HG03432 (cell line): ENCODE measurements at regions not wholly inside any gene's neighbourhood (a gene's known extent, or its start where the extent isn't known, plus 50 kb on each side); places are given as distances from the start of the nearest gene placed in this dataset.
"Not testable (repeated sequence)": the region's sequence is repeated elsewhere in the genome, so short reads cannot be mapped to it uniquely, and the experiment has no call there.

Source experiments
- ATAC-seq: cut with Tn5 transposase; IDR thresholded peaks from one replicate; pipeline ENCODE4 v1.9.1; 2021; ENCODE audit warnings: mild to moderate bottlenecking, moderate library complexity; ENCODE audit not compliant: unreplicated experiment

DNA sequence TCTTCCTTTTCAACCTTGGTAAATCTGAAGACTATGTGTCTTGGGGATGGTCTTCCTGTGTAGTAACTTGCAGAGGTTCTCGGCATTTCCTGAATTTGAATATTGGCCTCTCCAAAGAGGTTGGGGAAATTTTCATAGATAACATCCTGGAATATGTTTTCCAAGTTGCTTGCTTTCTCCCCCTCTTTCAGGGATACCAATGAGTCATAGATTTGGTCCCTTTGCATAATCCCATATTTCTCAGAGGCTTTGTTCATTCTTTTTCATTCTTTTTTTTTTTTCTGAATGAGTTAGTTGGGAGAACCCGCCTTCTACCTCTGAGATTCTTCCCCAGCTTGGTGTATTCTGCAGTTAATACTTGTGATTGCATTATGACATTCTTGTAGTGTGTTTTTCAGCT is 549.2 kb upstream of the AMOT start:
- no peak for ATAC-seq

DNA sequence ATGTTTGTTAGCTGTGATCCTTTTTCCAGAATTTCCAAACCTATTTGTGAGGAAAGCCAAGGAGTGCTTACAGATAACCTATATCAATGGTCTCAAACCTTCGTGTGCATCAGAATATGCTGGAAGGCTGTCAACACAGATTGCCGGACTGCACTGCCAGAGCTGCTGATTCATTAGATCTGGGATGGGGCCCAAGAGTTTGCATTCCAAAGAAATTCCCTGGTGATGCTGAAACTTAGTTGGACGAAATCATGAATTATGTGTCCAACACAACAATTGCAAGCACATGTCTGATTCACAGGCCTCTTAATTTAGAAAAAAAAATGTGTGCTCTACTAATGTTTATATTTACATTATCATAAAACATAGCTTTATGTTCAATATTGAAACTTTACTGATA is 544.0 kb upstream of the AMOT start:
- no peak for ATAC-seq

DNA sequence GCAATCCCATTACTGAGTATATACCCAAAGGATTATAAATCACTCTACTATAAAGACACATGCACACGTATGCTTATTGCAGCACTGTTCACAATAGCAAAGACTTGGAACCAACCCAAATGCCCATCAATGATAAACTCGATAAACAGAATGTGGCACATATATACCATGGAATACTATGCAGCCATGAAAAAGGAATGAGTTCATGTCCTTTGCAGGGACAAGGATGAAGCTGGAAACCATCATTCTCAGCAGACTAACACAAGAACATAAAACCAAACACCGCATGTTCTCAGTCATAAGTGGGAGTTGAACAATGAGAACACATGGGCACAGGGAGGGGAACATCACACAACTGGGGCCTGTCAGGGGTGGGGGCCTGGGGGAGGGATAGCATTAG is 532.8 kb upstream of the AMOT start:
- ATAC-seq: not testable (repeated sequence)

DNA sequence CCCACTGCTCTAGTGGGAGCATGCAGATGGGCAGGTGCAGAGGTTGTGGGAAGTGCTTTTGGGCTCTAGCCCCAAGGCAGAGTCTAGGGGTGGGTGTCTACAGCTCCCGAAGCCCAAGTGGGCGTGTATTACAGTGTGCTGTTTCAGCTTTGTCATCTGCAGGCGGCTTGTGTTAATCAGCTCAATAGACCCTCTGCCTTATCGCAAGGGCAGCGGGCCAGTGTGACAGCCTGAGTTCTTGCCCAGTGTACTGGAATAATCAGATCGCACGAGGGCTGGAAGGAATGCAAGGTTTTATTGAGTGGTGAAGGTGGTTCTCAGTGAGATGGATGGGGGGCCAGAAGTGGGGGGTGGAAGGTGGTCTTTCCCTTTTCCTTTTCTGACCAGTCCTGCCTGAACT is 529.4 kb upstream of the AMOT start:
- ATAC-seq: no peak

DNA sequence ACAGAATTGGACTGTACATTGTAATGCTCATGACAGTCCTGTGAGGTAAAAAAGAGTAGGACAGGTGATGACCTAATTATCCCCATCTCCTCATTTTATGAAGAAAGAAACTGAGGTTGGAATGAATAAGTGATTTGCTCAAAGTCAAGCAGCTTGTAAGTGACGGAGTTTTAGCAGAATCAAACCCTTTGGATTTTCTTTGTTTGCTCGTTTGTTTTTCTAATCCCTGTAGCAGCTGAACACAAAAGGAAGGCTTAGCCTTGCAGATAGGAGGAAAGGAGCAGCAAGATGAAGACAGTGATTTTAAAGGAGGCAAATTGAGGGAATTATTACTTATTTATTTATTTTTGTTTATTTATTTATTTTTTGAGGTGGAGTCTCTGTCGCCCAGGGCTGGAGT is 528.4 kb upstream of the AMOT start:
- ATAC-seq: no peak

DNA sequence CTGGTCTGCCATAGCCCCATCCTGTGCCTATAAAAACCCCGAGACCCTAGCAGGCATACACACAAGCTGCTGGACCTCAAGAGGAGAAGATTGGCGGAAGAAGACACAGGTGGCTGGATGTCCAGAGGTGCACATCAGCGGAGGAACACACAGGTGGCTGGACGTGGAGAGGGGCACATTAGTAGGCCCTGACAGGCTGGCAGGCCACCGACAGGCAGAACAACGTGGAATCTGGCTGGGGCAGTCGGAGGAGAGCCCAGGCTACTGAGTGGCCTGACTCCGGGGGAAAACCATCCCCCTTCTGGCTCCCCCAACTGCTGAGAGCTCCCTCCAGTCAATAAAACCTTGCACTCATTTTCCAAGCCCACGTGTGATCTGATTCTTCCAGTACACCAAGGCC is 512.5 kb upstream of the AMOT start:
- ATAC-seq: no peak

DNA sequence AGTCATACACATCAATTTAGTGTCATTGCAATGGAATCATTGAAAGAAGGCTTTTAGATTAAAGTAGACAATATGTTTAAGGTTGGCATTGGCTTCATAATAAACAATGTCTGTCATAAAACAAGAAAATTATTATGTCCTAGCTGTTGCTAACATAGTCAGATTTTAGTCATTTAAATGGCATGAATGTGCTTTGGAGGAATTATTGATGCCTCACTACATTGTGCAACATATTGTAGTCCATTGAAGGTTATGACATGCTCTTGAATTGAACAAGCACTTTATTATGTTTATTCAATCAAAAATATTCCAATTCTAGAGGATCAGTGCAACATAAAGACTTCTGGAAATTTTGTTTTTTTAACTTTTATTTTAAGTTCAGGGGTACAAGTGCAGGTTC is 489.8 kb upstream of the AMOT start:
- ATAC-seq: no peak

DNA sequence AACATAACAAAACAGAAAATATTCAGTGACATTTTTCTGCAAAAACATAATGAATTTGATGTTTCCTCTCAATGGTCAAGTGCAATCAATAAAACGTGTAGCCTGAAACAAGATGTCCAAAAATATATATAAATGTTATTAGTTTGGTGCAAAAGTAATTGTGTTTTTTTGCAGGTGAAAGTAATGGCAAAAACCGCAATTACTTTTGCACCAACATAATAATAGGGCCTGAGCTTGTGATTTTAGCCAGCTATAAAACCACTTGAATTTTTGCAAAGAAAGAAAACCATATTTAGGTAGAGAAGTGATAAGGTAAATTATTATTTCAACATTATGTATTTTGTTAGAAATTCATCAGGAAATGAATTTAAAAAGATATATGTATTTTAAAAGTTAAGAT is 475.3 kb upstream of the AMOT start:
- ATAC-seq: no peak

DNA sequence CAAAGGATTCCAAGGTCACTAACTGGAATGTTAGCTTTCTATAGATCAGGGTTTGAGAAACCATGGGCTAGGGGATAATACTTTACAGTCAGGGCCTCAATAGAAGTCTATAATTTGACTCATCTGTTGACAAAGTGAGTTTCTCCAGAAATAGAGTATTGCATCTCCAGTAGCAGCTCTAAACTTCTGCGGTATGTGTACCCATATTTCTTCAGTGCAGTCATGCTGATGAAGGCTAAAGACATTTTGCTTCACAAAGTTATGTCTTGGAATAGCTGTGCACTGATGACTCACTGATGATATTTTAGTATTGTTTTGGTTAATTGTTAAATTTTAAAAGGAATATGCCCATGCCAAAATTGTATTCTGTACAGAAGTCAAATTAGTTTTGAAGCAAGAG is 464.9 kb upstream of the AMOT start:
- no peak for ATAC-seq

DNA sequence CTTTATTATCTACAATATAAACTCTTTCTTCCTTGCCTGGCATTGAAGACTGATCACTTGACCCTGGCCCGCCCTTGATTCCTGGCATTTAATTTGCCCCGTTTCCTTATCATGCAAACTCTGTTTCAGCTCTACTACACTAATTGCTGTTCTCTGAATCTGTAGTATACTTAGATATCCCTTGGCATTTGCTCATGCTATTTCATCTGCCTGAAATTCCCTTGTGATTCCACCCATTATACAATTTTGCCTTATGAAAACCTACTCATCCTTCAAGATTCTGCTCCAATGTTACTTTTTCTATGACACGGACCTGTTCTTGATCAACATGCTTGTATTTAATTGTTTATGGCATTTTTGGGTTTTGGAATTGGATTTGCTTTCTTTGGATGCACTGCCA is 459.9 kb upstream of the AMOT start:
- no peak for ATAC-seq

DNA sequence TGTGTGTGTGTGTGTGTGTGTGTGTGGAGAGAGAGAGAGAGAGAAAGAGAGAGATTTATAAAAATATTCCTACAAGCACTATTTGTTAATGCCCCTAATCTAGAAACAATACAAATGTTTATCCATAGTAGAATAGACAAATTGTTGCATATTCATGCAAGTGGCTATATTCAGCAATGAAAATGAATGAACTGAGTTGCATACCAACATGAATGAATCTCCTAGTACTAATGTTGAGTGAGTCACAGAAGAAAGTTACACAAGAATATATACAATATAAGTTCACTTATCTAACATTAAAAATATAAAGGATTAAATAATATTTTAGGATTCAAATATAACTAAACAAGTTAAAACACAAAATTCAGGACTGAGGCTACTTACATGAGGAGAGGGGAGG is 456.8 kb upstream of the AMOT start:
- ATAC-seq: no peak

DNA sequence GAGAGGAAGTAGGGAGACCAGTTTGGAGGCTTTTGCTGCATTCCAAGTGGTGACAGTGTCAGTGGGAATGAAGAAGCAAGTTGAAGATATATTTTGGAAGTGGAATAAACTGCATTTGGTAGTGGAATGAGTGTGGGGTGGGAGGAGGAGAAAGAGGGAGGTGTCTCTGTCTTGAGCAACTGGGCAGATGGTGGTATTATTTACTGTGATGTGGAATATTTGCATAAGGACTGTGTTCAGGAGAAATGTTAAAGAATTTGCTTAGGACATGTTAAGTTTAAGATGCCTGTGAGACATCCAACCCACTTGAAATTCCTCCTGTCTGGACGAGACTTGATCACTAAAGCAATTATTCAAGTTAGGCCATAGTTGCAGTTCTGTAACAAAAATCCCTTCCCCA is 448.9 kb upstream of the AMOT start:
- ATAC-seq: no peak

DNA sequence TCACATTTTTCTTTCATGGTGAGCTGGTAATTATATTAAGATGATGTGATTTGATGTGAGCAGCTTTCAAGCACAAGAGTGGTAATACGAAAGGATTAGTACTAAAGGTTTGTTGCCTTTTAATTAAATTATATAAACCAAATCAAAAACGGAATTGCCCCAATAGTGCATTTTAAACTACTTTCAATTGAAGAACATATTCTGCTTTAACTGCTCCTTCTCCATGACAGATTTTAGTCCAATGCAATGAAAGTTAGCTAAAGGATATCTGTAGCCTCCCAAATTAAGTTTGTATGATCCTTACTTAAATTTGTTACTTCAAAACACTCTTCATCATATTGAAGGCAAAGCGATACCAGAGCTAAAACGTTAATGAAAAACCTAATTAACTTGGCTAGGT is 447.1 kb upstream of the AMOT start:
- no peak for ATAC-seq

DNA sequence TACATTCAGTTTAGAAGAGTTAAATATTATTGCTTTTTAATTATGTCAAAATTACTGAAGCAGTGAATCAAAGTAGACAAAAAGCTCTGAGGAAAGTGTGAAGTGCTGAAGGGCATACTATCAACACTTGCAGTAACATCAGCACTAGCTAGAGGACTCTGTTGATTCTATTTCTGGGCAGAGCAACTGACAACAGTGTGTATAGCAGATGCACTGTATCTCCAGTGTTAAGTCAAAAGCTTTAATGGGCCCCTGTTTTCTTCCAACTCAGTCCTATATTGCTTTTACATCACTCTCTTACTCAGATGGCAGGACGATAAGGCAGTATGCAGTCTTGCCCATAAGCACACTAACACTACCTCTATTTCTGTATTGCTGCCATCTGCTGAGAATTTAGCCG is 435.2 kb upstream of the AMOT start:
- ATAC-seq: no peak

DNA sequence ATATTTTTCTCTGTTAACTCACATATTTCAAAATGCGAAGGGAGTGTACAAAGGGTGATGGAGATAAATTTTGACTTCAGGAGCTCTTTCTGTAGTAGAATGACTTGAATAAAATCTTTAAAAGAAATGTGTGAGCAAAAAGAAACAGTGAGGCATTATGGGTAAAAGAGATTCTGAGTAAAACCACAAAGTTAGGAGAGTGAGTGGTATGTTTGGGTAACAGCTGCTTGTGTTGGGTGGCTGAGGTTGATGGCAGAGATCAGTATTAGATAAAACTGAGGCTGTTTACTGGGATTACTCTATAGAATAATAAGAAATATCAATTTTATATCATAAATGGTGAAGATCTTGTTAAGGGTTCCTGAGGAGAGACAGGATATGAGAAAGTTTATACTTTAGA is 434.2 kb upstream of the AMOT start:
- no peak for ATAC-seq

DNA sequence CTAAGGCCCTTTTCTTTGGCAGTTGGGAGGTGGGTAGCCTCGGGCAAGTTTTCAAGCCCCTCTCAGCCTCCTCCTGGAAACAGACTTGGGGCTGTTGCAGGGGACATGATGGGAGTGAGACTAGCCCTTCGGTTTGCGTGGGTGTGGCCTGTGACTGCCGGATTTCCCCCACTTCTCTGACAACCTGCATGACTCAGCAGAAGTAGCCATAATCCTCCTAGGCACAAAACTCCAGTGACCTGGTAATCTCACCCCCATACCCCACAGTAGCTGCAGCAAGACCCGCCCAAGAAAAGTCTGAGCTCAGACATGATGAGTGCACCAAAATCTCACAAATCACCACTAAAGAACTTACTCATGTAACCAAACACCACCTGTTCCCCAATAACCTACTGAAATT is 433.7 kb upstream of the AMOT start:
- ATAC-seq: no peak

DNA sequence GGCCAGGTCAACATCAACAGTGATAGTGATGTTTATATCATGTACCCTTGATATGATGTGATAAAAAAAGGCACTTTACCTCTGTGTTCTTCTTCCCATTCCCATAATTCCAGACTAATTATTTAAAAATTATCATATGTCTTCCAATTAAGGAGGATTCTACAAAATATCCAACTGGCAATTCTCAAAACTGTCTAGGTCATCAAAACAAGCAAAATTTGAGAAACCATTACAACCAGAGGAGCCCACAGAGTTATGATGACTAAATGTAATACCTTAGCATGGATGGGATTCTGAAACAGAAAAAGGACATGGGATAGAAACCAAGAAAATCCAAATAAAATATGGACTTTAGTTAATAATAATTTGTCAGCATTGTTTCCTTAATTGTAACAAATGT is 428.6 kb upstream of the AMOT start:
- no peak for ATAC-seq

DNA sequence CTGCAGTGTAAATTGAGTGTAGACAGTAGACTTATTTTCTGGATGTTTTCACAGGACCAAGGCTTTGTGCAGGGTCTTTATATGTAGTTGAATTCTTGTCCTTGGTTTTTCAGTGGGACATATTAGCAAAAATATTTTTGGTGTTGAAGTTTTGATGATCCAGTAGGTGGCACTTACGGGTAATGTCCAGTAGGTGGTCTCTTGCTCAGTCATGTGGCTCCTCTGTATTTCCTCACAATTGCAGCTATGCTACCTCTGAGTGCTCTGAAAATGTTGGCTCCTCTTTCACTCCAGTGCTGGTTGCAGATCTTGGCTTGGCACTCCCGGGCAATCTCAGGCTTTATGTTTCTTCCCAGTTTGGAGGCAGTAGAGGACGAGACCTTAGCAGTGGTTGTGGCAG is 419.8 kb upstream of the AMOT start:
- no peak for ATAC-seq

DNA sequence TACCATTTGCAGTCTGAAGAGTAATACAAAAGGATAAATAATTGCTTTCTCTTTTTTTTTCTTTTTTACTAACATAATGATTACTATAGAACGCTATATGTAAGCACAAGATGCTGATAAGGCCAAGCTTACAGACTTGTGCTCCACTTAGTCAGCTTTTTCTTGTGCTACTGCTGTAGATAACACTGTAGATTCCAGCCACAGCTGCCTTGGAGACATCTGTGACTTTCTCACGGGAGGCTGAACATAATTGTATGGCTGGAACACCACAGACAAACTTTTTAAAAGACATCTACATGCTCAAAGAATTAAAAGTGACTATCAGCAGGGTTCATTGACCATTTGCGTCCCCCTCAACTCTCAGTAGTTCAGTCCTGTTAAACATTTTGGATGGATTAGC is 381.7 kb upstream of the AMOT start:
- ATAC-seq: no peak

DNA sequence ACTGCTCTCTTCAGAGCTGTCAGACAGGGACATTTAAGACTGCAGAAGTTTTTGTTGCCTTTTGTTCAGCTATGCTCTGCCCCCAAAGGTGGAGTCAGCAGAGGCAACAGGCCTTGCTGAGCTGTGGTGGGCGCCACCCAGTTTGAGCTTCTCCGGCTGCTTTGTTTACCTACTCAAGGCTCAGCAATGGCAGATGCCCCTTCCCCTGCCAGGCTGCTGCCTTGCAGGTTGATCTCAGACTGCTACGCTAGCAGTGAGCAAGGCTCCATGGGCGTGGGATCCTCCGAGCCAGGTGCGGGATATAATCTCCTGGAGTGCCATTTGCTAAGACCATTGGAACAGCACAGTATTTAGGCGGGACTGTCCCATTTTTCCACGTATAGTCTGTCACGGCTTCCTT is 371.4 kb upstream of the AMOT start:
- ATAC-seq: no peak

DNA sequence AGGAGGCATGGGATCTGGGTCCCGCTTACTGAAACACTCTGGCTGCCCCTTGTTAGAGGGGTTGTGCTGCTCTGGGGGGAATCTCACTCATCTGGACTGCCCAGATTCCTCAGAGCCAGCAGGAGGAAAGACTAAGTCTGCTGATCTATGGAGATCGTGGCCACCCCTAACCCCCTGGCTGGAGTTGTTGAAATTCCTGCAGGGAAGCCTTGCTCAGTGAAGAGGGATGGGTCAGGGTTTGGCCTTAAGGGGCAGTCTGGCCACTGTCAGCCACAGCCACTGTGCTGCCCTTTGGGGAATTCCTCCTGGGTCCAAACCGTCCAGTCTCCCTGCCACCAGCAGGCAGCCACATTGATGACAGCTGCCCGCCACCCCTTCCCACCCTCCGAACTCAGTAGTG is 362.0 kb upstream of the AMOT start:
- no peak for ATAC-seq

DNA sequence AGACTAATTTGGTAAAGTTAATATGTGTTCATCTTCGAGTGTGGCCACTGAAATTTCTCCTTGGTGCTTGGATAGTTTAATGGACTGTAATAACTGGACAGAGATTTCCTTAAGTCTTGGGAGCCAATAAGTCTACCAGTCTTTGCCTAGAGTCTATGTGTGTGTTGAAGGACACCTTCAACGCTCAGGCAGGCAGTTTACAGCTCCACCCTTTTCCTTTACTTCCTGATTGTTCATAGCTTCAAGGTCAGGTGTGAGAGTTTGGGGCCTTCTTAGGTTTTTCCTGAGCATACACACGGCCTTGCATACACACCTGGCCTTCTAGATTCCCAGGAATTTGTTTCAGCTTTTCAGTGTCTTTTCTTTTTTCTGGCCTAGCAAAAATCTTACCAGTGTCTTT is 355.3 kb upstream of the AMOT start:
- ATAC-seq: no peak

DNA sequence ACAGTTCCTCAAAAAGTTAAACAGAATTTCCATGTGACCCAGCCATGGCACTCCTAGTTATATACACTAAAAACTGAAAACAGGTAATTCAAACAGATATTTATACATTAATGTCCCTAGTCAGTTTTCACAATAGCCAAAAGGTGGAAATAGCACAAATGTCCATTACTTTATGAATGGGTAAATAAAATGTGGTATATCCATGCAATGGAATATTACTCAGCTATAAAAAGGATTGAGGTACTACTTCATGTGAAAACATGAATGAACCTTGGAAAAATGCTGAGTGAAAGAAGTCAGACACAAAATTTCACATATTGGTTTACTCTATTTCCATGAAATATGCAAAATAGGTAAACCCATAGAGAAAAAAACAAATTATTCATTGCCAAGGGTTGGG is 351.8 kb upstream of the AMOT start:
- no peak for ATAC-seq

DNA sequence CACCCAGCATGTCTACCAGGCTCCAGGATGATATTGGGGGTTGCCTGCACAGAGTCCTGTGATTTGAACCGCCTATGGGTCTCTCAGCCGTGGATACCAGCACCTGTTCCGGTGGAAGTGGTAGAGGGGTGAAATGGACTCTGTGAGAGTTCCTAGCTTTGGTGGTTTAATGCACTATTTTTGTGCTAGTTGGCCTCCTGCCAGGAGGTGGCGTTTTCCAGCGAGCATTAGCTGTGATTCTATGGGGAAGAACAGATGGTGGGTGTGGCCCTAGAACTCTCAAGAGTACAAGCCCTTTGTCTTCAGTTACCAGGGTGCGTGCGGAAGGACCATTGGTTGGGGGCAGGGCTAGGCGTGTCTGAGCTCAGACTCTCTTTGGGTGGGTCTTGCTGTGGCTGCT is 316.9 kb upstream of the AMOT start:
- ATAC-seq: no peak
